HepG2 (cell line): ENCODE measurements at regions not wholly inside any gene's neighbourhood (a gene's known extent, or its start where the extent isn't known, plus 50 kb on each side); places are given as distances from the start of the nearest gene placed in this dataset.

Experiments used
- ATAD3A ChIP-seq: sonication (generic); formaldehyde crosslinking; IDR thresholded peaks from 2 replicates; pipeline ENCODE4 v1.4.0; 2020; ENCODE audit warnings: missing genetic modification reagents
- CCDC6 ChIP-seq: sonication (generic); formaldehyde crosslinking; IDR thresholded peaks from 2 replicates; pipeline ENCODE4 v1.8.1; 2022; ENCODE audit warnings: mild to moderate bottlenecking, missing genetic modification reagents, moderate library complexity
- CREB1 ChIP-seq, 2 experiments: fragments of 450-650 bp in 1 of 2; IDR thresholded peaks; 2 replicates each; pipeline ENCODE4 v1.6.1; 2016 to 2017; ENCODE audit warnings: control low read depth in 1 of 2, mild to moderate bottlenecking in 1 of 2, missing compliant biosample characterization in 1 of 2, missing genetic modification characterization in 1 of 2
- CTCF ChIP-seq: sonication (generic); formaldehyde crosslinking; IDR thresholded peaks from 2 replicates; pipeline ENCODE4 v1.5.0; 2020; ENCODE audit warnings: mild to moderate bottlenecking, missing genetic modification reagents, moderate library complexity
- MEF2D ChIP-seq: sonication (generic); formaldehyde crosslinking; IDR thresholded peaks from 2 replicates; pipeline ENCODE4 v1.5.1; 2020; ENCODE audit warnings: mild to moderate bottlenecking, missing genetic modification reagents
- NR2C2 ChIP-seq: sonication (generic); formaldehyde crosslinking; IDR thresholded peaks from 2 replicates; pipeline ENCODE4 v1.4.0; 2020; ENCODE audit warnings: missing genetic modification reagents, mild to moderate bottlenecking, moderate library complexity, borderline replicate concordance
- TAF1 ChIP-seq: sonication (generic); formaldehyde crosslinking; IDR thresholded peaks from 2 replicates; pipeline ENCODE4 v1.4.0; 2020; ENCODE audit warnings: missing genetic modification reagents
- TAF15 ChIP-seq: fragments of 200-400 bp; formaldehyde crosslinking; IDR thresholded peaks from one replicate; pipeline ENCODE4 v1.6.1; 2018; ENCODE audit warnings: mild to moderate bottlenecking, low read depth, low read length; ENCODE audit not compliant: poor library complexity, severe bottlenecking
- TCF7 ChIP-seq: sonication (generic); IDR thresholded peaks from 2 replicates; pipeline ENCODE4 v1.6.1; 2016; ENCODE audit warnings: antibody characterized with exemption, low read depth
- TOE1 ChIP-seq: sonication (generic); formaldehyde crosslinking; IDR thresholded peaks from 2 replicates; pipeline ENCODE4 v1.4.0; 2020; ENCODE audit warnings: mild to moderate bottlenecking, missing genetic modification reagents
- ZNF253 ChIP-seq: sonication (generic); formaldehyde crosslinking; IDR thresholded peaks from 2 replicates; pipeline ENCODE4 v1.8.0; 2022; ENCODE audit warnings: mild to moderate bottlenecking, missing genetic modification reagents, borderline replicate concordance
- ZNF629 ChIP-seq: sonication (generic); formaldehyde crosslinking; conservative IDR thresholded peaks from 2 replicates; pipeline ENCODE4 v1.5.0; 2020; ENCODE audit warnings: missing genetic modification reagents
- ZNF790 ChIP-seq: sonication (generic); formaldehyde crosslinking; IDR thresholded peaks from 2 replicates; pipeline ENCODE4 v1.8.0; 2022; ENCODE audit warnings: missing genetic modification reagents, mild to moderate bottlenecking, borderline replicate concordance

- no peak for TF ChIP-seq TAF1
- TF ChIP-seq CREB1 (IDR thresholded peaks at IDR 0.05) = no peak
- no peak for TF ChIP-seq CREB1 (CRISPR knock-in tag; IDR thresholded peaks at IDR 0.05)
- TF ChIP-seq NR2C2 = no peak
- no peak for TF ChIP-seq MEF2D (CRISPR knock-in tag)
- TF ChIP-seq ZNF253 (CRISPR knock-in tag) = no peak
- TF ChIP-seq CTCF (CRISPR knock-in tag) = no peak
- no peak for TF ChIP-seq ZNF790 (CRISPR knock-in tag)
- TF ChIP-seq TCF7 = no peak
- TF ChIP-seq ATAD3A (CRISPR knock-in tag) = no peak
- no peak for TF ChIP-seq ZNF629
- TF ChIP-seq CCDC6 (CRISPR knock-in tag) = no peak
- no peak for TF ChIP-seq TOE1 (CRISPR knock-in tag)
- TF ChIP-seq TAF15 = no peak
Observed at GRCh38 chrX:42420426-42420825, 357.5 kb downstream of the PPP1R2C start.
